Fibroblast of the aortic adventitia (primary cell): ENCODE measurements at regions not wholly inside any gene's neighbourhood (a gene's known extent, or its start where the extent isn't known, plus 50 kb on each side); places are given as distances from the start of the nearest gene placed in this dataset.

Experiments
- DNase-seq: peaks from one replicate; pipeline ENCODE4 v3.0.0-alpha.2; 2010; ENCODE audit warnings: low read depth
- H3K4me3 ChIP-seq: 2 replicates; pipeline ENCODE4 v1.5.1; 2011; ENCODE audit warnings: low read depth, mild to moderate bottlenecking, control low read depth, low read length, moderate library complexity
- TF ChIP-seq, protein P1 (sequence below): IDR thresholded peaks from 2 replicates; pipeline ENCODE4 v1.5.1; 2011; ENCODE audit warnings: mild to moderate bottlenecking, low read length, control low read depth, inconsistent platforms; ENCODE audit not compliant: insufficient read depth

DNA sequence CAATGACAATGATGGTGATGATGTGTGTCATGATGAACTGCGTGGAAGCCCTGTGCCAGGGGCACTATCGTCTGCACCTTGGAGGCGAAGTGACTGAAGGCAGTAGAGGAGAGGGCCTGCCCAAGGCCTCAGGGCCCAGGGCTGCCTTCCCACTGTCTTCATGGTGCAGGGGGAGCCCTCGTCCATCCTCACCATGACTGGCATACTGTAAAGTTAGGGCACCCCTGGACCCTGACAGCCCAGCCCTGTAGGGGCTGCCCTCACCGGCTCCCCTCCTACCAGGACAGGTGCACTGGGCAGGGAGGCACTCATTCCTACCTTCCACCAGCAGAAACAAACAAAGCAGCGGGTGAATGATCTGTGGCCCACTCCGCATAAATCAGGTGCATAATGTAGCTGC is 156.9 kb upstream of the C1orf174 start:
- TF ChIP-seq, protein P1, sequence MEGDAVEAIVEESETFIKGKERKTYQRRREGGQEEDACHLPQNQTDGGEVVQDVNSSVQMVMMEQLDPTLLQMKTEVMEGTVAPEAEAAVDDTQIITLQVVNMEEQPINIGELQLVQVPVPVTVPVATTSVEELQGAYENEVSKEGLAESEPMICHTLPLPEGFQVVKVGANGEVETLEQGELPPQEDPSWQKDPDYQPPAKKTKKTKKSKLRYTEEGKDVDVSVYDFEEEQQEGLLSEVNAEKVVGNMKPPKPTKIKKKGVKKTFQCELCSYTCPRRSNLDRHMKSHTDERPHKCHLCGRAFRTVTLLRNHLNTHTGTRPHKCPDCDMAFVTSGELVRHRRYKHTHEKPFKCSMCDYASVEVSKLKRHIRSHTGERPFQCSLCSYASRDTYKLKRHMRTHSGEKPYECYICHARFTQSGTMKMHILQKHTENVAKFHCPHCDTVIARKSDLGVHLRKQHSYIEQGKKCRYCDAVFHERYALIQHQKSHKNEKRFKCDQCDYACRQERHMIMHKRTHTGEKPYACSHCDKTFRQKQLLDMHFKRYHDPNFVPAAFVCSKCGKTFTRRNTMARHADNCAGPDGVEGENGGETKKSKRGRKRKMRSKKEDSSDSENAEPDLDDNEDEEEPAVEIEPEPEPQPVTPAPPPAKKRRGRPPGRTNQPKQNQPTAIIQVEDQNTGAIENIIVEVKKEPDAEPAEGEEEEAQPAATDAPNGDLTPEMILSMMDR = no peak
- DNase-seq = no peak
- no peak overlapping the region for H3K4me3 ChIP-seq

- H3K4me3 ChIP-seq = no peak overlapping the region
- TF ChIP-seq, protein P1 = no peak
- DNase-seq = no peak
These were observed 157.5 kb upstream of the C1orf174 start for GRCh38 chr1:4057603-4058002.

DNA sequence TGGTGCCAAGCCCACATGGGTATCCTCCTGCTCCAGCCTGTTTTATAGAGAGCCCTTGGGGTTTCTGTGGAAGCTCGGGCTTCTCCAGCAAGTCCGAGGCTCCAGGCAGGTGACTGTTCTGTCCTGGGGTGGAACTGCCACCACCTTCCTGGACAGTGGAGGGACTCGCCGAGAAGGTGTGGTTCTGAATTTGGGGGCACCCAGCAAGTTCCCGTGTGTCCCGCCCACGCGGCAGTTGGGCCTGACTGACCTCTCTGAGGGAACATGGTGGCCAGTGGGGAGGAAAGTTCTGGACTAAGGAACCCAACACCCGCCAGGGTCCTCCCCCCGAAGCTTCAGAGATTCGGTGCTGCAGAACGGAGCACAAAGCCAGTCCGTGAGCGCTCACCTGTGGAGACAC is 158.1 kb upstream of the C1orf174 start:
- TF ChIP-seq, protein P1 = no peak
- DNase-seq = no peak
- no peak overlapping the region for H3K4me3 ChIP-seq

- H3K4me3 ChIP-seq = no peak overlapping the region
- TF ChIP-seq, protein P1 = no peak
- DNase-seq = no peak
These were observed 158.6 kb upstream of the C1orf174 start for GRCh38 chr1:4058706-4059105.

DNA sequence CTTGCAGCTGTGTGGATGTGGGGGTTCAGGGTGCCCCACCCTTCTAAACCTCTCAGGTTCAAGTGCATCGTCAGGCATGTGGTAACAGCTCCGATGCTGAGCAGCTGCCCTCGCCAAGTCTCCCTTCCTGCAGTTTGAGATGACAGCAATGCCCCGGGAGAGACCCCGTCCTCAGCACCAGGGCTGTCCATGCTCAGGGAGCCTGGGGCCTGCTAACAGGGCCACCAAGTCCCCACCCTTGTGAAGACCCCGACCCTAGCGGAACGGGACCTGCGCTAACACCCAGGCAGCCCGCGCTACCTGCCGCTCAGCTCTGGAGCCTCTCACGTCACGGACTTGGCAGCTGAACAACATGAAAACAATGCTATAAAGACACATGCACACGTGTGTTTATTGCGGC is 159.2 kb upstream of the C1orf174 start:
- TF ChIP-seq, protein P1 = no peak
- H3K4me3 ChIP-seq = no peak overlapping the region
- no peak for DNase-seq

DNA sequence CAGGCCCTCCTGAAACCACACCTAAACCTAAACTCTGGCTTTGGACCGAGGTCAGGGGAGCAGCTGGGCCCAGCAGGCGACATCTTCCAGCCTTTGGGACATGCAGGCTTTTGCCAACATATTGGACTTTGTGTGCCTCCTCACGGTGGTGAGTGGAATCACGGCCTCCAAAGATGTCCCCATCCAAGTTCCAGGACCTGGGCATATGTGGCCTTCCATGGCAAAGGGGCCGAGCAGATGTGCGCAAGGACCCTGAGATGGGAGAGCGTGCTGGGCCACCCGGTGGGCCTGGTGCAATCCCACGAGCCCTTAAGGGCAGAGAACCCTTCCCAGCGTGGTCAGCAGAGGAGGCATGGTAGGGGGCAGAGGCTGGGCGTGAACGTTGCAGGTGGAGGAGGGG is 160.8 kb upstream of the C1orf174 start:
- no peak for DNase-seq
- TF ChIP-seq, protein P1 = no peak
- no peak overlapping the region for H3K4me3 ChIP-seq

DNA sequence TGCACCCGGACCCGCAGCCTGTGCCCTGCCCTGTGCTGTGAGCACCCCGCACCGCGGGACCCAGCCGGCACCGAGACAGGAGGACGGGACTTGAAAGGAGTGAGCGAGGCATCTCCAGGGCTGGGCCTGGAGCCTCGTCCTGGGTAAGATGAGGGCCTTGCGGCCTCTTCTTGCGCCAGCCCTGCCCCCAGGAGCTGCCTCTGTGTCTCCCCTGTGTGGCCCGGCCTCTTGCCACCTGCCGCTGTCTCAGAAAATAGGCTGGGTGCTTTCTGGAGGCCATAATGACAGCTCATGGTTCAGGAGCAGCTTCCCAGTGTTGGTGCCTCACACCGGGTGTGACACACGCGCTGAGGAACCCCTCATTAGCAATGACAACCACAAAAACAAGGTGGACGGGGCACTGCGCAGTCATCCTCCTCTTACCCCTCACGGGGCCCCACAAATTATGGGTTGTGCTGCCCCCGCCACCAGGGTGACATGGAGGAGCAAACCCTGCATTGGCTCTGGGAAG is 161.5 kb upstream of the C1orf174 start:
- TF ChIP-seq, protein P1 = no peak
- no peak for DNase-seq
- H3K4me3 ChIP-seq = no peak overlapping the region
